HG03045 (cell line): ENCODE measurements at regions not wholly inside any gene's neighbourhood (a gene's known extent, or its start where the extent isn't known, plus 50 kb on each side); places are given as distances from the start of the nearest gene placed in this dataset.

ENCODE experiments used
- ATAC-seq: cut with Tn5 transposase; IDR thresholded peaks from one replicate; pipeline ENCODE4 v1.9.1; 2021; ENCODE audit warnings: mild to moderate bottlenecking, moderate library complexity; ENCODE audit not compliant: unreplicated experiment

GRCh38 chr17:37796076-37796475 is 51.2 kb upstream of the HNF1B start:
- no peak for ATAC-seq
